Inflammatory macrophage treated with lipopolysaccharide for 4 hours (primary cell): ENCODE measurements at regions not wholly inside any gene's neighbourhood (a gene's known extent, or its start where the extent isn't known, plus 50 kb on each side); places are given as distances from the start of the nearest gene placed in this dataset.
"Not testable (repeated sequence)": the region's sequence is repeated elsewhere in the genome, so short reads cannot be mapped to it uniquely, and the experiment has no call there.

ENCODE experiments used
- DNase-seq: peaks from one replicate; pipeline ENCODE4 v3.0.0-alpha.2; 2020

DNA sequence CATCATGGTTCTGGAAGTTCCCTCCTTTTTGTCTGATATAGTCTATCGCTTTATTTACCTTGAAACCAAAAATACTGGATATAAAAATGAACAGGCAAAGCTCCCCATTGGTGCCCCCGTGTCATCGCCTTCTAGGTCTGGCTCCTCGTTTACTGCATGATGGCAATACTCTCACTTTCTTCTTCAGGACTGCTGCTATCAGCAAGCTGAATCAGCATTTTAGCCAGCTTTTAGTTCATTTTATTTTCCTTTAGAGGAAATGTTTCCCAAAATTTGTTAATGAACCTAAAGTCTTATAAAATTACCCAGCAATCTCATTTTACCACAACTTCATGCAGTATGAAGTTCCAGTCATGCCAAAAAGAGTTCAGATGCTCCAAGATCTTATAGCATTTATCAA lies 80.5 kb downstream of the ZIC3 start:
- DNase-seq: no peak

DNA sequence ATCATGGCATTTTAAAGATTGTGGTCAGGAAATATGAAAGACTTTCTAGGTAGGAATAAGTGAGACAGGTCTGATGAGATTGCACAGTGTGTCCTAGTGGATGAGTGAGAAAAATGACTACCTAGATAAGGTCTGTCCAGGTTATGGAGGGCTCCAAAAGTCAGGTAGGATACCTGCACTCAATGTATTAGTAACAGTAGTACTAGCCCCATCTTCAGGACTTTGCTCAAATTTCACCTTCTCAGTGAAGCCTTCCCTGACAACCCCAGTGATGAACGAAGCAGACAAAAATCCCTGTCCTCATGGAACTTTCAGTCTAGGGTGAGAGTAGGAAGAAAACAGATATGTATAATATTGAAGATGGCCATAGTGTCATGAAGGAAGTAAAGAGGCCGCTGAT lies 85.7 kb downstream of the ZIC3 start:
- no peak for DNase-seq

DNA sequence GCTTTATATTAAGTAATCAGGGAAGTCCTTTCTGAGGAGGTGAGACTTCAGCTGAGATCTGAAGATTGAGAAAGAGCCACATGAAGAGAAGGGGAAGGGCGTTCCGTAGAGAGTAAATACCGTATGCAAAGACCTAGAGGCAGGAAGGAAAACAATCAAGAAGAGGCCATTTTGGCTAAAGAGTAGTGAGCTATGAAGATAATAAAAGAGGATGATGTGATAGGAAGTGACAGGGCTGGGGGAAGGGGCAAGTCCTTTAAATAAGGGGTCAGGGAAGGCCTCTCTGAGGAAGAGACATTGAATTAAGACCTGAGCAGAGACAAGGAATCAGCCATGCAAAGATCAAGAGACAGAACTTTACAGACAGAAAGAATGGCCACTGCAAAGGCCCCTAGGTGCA lies 86.2 kb downstream of the ZIC3 start:
- no peak for DNase-seq

DNA sequence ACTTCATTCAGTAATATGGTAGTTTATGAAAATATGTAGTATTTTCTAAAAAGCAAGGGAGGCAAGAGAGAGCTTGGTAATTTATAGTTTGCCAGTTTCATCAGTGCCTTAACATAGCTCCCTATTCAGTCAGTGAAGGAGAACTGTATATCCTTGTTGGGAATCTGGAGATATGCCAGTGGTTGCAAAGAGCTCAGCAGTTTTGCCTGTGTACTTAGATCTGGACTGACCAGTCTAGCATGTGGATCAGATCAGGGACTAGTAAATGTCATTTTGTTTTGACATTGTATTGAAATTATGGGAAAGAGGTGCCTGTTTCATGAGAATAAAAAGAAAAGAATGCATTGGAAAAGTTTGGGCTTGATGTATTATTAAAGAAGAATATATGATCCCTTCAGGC lies 88.6 kb downstream of the ZIC3 start:
- DNase-seq: no peak

DNA sequence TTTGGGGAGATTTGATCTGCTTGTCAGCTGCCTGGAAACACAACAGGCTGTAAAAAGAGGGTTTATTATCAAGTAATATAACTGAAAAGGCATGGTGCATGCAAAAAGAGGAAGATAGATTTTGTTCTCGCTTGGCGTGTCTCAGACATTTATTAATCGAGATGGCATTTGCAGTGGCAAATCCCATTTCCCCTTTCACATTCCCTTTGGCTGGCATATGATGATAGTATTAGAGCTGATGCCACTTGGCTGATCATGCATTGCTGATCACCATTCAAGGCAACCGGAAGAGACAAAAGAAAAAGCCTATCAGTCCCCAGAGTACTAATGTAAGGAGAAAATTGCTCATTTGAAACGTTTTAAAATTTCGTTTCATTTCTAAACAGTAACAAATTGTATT lies 101.8 kb downstream of the ZIC3 start:
- DNase-seq: no peak

DNA sequence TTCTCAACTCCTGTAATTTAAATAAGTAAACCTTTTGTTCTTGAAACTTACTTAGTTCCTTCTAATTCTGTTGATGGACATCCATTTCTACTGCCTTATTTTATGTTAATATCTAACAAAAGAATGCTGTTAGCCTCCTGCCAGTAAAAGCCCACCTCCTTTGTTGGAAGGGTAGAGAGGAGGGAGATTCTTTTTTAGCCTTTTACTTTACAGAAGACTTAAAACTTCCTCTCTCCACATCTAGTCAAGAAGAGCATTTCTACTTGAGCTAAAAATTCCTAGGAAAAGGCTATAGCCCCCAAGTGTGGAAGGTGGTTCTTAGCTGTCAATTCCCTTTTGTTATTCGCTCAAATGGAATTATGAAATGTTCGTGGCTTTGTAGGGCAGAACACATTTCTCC lies 118.7 kb downstream of the ZIC3 start:
- DNase-seq: no peak

DNA sequence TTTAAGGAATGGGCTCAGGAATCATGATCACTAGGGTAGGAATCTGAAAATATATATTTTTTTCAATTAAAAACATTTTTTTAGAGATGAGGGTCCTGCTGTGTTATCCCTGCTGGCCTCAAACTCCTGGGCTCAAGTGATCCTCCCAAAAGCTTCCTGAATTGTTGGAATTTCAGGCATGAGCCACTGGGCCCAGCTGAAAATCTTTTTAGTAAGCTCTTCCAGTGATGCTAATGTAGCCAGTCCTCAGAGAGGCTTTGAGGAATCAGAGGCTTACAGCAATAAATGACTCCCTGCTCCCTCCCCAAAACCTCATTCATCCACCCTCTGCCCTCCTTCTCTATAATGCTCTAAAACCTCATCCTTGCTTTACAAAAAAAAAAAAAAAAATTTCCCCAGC lies 129.5 kb downstream of the ZIC3 start:
- no peak for DNase-seq

DNA sequence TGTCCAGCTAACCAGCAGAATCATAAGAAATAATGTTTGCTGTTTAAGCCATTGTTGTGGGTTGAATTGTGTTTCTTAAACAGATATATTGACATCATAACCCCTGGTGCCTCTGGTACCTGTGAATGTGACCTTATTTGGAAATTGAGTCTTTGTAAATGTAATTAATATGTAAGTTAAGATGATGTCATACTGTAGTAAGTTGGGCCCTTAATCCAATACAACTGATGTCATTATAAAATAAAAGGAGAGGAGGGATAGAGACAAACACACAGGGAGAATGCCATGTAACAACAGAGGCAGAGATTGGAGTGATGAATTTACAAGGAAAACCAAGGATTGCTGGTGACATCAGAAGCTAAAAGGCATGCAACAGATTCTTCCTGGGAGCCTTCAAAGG lies 141.4 kb downstream of the ZIC3 start:
- no peak for DNase-seq

DNA sequence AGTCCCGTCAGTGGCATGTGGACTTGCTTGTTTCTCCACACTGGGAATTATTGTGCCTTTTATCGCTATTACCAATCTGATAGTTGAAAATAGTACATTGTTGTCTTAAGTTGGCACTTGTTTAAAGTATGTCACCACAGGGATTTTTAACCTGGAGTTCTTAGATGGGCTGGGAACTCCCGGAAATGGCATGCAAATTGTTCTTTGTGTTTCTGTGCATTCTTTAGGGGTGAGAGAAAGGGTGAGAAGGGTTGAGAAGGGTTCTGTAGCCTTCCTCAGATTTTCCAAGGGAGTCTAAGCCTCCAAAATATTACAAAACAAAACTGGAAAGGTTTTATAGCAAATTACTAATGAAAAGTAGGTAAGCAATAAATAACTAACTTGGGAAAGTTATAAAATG lies 176.9 kb downstream of the ZIC3 start:
- no peak for DNase-seq

DNA sequence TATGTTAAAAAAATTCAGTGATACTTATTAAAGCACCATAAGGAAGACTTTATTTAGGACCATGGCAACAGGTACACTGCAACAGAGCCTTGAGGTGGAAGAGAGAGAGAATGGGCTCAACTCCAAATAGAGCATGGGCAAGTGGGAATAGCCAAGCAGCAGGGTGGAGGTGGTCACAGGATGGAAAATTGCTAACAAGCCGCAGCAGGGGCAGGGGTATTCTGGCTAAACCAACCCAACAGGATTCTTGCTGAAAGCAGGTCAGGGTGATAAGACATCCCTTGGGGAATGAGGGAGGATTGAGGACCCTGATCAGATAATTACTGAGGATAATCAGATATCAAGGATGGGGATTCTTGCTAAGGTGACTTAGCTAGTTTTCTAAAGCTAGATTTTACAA lies 177.5 kb downstream of the ZIC3 start:
- no peak for DNase-seq

DNA sequence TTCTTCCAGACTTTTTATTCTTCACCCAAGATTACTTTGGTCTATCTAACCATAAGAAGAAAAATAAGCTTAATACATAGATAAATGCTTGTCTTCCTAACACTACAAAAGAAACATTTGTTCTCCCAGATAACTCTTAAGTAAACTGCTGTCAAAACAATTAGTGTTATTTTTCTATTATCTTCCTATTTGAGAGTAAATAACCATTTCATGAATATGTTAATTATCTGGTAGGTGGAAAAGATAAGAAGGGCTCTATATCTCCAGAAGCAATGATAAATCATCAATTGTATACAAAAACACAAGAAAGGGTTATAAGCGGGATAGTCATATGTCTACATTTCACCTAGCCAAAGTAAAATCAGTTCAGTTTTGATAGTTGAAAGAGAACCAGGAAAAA lies 180.4 kb downstream of the ZIC3 start:
- DNase-seq: no peak

DNA sequence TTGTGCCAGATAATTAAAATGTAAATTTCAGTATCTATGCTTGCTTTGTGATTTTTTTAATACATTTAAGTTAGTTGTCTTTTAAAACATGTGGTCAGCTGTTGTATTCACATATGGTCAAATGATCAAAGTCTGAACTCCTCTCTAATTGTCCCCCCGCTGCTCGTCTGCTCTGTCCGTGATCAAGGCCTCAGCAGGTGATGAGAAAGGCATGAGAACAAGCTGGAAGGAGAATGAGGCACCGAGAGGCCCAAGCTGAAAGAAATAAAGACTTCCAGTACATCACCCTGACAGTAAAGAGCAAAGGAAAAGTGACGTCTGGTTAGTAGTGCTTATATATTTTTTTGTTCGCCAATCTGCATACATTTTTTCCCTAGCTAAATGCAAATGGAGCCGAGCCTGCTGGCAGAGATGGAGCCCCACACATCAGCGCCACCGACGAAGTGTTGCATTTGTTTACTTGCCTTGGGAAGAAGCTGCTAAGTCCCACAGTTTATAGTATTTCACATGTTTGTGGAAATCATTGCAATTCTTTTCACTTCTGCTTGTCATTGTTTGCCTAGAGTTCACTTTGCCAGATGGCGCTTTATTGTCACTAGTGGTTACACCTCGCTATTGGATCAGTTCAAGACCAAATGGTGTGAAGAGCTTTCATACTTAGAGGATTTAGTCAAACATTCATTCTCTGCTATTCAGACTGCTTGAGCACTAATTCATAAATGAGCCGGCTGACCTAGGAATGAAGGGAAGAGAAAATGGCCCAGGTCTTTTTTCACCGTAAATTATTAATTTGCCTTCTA lies 181.5 kb downstream of the ZIC3 start:
- no peak for DNase-seq

DNA sequence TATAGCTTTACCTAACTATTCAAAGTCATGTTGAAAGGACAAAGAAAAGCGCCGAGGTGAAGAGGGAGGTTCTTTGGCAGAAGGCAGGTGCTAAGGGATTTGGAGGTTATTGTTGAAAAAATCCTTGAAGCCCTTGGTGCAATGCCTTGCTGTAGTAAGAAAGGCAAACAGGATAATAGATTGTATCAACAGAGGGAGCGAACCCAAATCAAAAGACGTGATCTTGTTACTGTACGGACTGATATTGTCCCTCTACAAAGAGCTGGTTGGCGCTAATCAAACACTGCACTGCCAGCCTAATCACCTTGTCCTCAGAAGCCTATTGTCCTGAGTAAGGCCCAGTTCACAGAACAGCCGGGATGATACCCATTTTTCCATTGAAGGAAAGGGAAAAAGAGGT lies 182.9 kb downstream of the ZIC3 start:
- no peak for DNase-seq

DNA sequence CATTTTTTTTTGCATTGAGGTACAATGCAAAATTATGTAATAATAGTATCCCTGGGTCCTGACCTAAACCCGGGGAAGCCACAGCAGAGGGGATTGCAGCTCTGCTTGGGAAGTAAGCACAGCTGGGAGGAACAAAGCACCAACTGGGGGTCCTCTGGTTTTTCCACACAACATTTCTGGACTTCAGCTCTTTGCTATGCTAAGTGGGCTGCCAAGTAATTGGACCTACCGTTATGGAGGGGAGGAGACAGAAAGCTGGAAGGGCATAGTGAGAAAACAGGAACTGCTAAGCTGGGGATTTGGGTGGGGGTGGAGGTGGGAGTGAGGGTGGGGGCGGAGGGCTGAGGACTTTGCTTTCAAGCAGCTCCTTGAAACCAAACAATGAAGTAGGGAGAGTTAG lies 183.3 kb downstream of the ZIC3 start:
- no peak for DNase-seq

DNA sequence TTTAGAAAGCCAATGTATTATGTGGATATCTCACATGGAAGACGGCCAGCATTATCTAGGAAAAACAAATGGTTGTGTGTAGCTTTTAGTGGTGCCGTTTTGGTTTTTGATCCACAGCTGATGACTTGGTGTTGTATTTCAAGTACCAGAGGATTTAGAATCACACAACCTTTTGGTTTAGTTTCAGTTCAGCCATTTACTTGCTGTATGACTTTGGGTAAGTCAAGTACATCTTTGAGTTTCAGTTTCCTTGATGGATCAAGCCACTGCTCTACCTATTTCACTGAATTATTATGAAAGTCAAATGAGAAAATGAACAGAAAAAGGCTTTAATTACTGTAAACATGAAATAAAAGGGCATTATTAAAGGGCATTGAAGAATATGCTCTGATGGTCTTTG lies 205.6 kb downstream of the ZIC3 start:
- DNase-seq: no peak

DNA sequence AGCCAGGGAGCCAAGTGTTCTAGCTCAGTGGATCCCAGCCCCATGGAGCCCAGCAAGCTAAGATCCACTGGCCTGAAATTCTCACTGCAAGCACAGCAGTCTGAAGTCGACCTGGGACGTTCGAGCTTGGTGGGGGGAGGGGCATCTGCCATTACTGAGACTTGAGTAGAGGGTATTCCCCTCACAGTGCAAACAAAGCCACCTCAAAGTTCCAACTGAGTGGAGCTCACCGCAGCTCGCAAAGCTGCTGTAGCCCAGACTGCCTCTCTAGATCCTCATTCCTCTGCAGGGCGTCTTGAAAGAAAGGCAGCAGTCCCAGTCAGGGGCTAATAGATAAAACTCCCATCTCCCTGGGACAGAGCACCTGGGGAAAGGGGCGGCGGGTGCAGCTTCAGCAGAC lies 226.3 kb downstream of the ZIC3 start:
- DNase-seq: no peak

DNA sequence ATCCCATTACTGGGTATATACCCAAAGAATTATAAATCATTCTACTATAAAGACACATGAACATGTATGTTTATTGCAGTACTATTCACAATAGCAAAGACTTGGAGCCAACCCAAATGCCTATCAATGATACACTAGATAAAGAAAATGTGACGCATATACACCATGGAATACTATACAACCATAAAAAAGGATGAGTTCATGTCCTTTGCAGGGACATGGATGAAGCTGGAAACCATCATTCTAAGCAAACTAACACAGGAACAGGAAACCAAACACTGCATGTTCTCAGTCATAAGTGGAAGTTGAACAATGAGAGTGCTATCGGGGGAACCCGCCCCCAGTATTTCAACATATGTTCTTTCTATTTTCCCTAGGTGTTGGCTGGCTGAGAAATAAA lies 232.0 kb downstream of the ZIC3 start:
- not testable (repeated sequence) for DNase-seq

DNA sequence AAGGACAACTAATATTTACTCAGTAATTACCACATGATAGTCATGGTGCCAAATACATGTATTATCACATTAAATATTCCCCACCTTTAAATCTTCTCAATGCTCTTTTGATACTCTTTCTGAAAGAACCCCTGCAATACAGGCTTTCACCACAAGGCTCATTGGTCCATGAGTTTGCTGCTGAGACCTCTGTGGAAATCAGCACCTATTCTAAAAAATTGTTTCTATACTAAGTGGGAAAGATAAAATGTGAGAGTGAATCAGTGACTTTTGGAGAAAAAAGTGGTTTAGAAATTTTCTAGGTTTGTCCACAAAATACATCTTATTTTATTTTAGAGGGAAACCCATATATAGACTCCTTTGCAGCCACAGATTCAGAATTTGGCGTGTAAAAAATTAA lies 257.3 kb downstream of the ZIC3 start:
- no peak for DNase-seq

DNA sequence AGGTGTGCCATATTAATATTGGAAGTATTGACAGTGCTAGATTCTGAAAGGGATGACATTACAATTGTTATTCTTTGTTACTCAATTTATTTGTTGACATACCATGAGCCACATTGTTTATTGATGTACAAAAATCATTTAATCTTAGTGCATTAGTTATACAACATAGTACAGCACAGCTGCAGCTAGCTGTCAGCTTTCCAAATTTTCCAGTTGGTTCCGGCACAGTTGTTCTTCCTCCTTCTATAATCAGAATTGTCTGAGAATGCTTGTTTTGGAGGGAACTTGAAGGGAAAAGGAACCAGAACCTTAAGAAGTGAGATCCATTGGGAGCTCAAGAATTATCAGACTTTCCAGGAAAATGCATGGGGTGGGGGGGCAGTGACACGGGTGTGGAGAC lies 281.4 kb downstream of the ZIC3 start:
- no peak for DNase-seq

DNA sequence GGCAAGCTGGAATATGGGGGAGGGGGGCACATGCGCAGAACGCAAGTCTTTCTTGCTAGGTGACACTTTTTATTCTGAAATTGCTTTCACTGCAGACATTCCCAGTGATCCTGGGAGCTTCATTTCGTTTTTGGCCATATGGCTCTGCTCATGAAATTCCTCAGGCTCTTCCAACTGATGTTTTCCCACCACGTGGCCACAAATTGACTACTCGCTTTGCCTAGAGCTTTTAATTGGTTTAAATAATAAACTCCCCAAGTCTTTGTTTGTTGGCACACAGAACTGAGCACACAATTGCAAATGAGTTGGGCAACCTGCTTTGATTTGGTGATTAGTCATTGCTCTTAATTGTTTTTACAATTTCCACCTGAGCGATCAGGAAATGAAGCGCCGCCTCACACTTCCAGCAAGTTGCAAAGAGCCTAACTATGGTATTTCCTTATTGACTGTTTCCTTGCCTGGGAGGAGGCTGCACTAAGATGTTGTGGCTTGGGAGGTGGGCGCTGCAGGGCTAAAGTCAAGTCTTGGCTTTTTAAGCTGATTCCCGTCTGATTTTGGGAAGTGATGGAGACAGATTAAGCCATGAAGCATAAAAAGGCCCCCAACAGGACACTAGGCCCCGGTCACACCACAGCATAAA lies 282.5 kb downstream of the ZIC3 start:
- no peak for DNase-seq

DNA sequence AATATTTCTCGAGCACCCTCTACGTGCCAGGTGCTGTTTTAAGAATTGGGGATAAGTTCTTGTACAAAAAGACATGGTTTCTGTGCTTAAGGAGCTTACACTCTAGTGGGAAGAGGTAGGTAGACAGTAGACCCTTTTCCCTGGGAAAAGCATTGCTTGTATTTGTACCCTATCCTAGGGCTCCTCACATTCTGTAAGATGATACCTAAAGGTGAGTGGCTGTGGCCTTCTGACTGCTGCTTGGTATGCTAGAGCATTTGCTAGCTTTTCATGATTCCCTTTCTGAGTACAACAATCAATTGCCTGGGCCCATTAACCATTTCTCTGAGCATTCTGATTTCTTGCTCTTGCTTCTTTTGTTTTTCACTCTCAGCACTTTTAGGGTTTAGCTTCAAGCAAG lies 286.6 kb downstream of the ZIC3 start:
- no peak for DNase-seq

DNA sequence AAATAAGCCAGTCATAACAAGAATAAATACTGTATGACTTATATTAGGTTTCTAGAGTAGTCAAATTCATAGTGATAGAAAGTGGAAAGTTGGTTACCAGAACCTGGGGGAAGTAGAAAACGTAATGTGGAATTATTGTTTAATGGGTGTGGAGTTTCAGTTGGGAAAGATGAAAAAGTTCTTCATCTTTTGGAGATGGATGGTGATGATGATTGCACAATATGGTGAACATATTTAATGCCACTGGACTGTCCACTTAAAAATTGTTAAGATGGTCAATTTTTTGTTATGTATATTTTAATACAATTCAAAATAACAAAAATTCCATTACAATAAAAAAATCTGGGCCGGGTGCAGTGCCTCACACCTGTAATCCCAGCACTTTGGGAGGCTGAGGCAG lies 289.6 kb downstream of the ZIC3 start:
- DNase-seq: no peak

DNA sequence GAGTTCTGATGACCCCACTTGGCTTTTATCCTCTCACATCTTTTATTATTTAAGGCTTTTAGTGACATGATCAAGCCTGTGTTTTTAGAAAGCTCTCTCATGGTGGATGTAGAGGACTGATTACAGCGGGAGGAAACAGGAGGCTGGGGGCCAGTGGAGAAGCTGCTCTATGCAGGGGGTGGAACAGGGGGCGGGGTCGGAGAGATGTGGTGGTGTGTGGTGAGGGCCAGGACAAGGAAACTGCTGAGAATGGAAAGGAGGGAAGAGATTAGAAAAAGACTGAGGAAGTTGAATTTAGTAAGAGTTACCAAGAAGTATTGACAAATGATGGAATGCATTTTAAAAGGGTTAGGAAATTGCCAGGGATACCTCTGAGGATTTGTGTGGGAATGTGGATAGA lies 292.2 kb downstream of the ZIC3 start:
- DNase-seq: no peak

DNA sequence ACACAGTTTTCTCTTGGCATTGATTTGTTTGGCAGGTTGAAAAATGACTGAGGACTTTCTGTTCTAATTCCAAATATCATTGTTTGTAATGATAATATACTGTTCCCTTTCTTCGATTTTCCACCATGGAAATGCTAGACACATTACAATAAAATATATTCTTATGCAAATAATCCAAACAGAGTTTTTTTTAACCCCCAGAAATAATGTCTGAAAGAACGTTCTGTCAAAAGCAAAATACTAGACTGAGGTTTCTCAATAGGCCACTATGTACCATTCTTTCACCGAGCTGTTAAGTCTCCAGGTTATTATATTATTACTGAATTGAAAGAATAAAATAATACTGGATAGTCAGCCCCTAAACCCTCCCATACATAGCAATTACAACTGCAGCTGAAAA lies 312.5 kb downstream of the ZIC3 start:
- DNase-seq: no peak

DNA sequence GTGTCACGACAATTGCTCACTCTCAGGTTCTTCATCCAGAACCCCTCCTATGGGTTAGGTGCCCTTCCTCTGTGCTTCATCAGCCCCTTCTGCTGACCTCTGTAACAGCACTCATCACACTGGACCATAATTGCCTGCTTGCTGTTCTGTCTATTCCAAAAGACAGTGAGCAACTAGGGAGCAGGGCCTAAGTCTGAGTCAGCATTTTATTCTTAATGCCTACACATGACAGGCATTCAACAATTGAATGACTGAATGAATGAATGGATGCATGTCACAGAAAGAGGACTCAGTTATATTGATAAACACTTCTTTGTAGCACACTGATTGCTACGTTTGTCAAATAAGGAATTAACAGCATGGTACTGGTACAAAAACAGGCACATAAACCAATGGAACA lies 317.0 kb downstream of the ZIC3 start:
- DNase-seq: no peak
